ENCODE measurements at regions not wholly inside any gene's neighbourhood (a gene's known extent, or its start where the extent isn't known, plus 50 kb on each side); places are given as distances from the start of the nearest gene placed in this dataset.

- no peak for DNase-seq
These were observed 130.0 kb upstream of the MAOA start for GRCh38 chrX:43525901-43526610.

DNA sequence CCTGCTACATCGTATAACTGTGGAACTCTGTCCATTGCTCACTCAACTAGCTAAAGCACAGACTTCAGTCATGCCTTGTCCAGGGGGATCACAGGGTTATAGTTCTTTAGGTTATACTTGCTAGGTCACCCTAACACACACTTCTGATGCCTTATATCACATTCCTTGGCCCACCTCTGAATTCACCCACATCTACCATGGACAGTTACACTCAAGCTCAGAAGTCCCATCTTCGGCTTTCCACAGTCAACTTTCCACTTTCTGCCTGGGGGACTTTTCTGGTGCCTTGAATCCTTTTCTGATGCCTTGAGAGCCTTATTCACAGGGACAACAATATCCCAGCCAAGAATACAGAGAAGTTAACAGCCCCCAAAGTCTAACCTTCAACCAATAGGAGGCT lies 129.2 kb upstream of the MAOA start:
- no peak for DNase-seq

DNA sequence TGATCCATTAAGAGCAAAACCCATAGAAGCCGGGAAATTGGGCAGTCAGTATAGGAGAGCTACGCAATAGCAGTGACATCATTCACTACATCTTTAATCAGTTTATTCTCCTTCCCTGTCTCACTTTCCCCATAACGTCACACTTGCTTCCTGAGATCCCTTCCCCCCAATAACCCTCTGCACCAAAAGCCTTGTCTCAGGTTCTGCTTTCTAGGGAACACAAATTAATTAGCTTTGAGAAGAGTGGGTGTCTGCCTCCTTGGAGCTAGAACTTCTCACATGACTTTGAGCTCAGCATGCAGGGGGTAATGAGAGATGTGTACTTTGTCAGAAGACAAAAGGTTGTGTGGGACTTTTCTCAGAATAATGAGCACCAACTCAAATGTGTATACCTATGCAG lies 128.3 kb upstream of the MAOA start:
- no peak for DNase-seq

- no peak for DNase-seq
These were observed 125.3 kb upstream of the MAOA start for GRCh38 chrX:43530837-43531236.

- no peak for DNase-seq
These were observed 115.8 kb upstream of the MAOA start for GRCh38 chrX:43540318-43540717.

DNA sequence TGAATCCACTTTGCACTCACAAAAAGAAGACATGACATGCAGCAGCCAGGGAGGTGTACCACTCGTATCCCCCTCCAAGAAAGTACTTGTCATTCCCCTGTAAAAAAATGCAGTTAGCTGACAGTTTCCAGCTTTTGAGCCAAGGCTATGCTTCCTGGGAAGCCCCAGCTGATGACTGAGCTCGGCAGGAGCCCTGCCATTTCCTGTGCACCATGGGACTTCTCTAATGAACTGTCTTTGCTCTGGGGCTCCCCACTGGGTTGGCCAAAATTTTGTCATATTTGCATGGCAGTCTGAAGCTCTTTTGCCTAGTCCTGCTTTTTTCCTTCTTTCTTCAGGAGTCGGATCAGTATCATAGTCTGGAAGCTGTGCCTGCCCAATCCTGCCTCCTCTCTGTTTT lies 104.5 kb upstream of the MAOA start:
- no peak for DNase-seq

- no peak for DNase-seq
These were observed 103.9 kb upstream of the MAOA start for GRCh38 chrX:43552156-43552555.

- DNase-seq: no peak
These were observed 103.4 kb upstream of the MAOA start for GRCh38 chrX:43552703-43553102.

- DNase-seq: no peak
These were observed 102.8 kb upstream of the MAOA start for GRCh38 chrX:43553257-43553656.

- no peak for DNase-seq
These were observed 99.9 kb upstream of the MAOA start for GRCh38 chrX:43556207-43556606.

DNA sequence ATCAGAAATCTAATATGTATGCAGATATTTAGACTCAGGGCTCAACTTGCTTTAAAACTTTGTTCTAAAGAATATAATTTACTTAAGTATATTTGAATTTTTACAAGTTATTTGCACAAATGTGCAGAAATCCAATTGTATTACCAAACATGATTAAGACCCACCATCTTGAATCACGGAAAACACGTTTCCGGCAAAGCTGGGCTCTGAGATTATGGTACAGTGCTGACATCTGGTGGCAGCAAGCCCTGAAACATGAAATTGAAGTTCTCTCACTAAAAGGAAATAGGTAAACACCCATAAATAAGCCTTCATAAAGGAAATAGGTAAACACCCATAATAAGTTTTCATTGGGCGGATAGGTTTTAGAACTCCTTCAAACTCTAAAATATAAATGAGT lies 98.3 kb upstream of the MAOA start:
- DNase-seq: peak in 3 of 4 experiments; percentile 0 to 28 (median 17)

- peak in 1 of 4 experiments; percentile 2 for DNase-seq
These were observed 96.5 kb upstream of the MAOA start for GRCh38 chrX:43559644-43560043.

GRCh38 chrX:43560247-43560946 lies 95.7 kb upstream of the MAOA start:
- no peak for DNase-seq

DNA sequence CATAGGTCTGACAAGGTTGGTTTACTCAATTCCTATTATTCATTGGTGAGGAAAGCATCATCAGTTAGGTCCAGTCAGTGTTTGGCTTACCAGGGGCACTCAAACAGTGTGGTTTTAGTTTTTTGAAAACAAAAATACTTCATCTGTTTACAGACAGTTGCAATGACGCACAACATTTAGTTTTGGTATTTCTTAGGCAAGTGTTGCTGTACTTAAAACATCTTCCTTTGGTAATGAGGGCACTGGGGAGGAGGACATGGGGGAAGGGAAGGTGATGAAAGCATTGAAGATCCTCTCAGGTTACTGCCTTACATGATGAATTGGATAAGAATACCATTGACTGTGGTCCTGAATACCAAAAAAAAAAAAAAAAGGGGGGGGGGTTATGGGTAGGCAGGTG lies 93.7 kb upstream of the MAOA start:
- no peak for DNase-seq

- no peak for DNase-seq
These were observed 91.1 kb upstream of the MAOA start for GRCh38 chrX:43564953-43565352.

- no peak for DNase-seq
These were observed 89.9 kb upstream of the MAOA start for GRCh38 chrX:43566170-43566569.

DNA sequence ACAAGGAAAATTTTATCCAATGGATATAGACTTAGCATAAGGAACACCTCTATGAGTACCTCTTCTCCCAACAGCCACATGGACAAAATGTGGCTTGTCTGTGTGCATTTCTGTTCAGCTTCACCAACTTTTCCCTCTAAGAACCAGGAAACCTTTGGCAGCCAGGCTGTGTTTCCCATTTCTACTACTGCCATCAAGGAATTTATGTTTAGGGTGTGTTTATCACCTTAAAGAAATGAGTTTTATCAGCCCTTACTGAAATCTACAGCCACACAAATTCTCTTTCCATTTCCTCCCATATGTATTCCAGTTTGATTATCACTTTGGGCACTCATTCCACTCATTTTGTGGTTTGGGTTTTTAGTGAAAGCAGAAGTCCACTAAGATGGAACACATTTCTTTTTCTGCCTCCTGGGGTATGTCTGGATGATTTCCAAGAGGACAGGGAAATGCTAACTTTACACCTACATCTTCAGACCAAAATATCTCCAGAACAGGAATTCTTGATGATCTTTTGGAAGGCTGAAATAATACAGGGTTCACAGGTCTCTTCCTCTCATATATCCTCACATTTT lies 82.6 kb upstream of the MAOA start:
- DNase-seq: no peak

DNA sequence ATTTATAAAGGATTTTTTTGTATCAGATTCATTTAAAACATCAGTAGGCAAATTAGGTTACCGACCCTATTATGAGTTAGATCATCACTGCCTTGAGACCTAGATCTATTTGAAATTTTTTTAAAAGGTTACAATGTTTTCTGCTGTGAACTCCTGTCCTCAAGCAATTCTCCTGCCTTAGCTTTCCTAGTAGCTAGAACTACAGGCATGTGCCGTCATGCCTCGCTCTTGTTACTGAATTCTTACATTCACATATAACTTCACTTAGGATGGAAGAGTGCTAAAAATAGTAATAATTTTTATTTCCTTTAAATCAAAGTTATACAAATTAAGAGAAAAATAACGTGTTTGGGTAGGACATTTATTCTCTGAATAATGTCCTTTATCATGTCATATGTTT lies 75.5 kb upstream of the MAOA start:
- DNase-seq: no peak

DNA sequence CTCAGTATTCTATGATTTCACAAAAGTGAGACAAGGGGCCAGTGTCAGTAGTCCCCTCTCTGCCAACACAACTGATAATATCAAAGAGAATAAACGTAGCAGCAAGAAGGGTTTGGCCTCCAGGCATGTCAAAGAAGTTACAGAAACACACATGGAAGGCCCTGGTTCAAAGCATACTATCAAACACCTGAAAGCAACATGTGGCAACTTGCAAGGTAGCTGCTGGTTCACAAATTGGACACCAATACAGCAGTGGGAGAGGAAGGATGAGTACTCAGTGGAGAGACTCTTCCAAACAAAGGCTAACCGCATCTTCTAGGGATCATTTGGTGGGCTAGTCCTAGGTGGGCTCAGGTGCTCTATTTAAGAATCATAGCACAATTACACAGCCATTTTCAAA lies 74.9 kb upstream of the MAOA start:
- DNase-seq: no peak

GRCh38 chrX:43581888-43582539 lies 74.1 kb upstream of the MAOA start:
- DNase-seq: no peak

DNA sequence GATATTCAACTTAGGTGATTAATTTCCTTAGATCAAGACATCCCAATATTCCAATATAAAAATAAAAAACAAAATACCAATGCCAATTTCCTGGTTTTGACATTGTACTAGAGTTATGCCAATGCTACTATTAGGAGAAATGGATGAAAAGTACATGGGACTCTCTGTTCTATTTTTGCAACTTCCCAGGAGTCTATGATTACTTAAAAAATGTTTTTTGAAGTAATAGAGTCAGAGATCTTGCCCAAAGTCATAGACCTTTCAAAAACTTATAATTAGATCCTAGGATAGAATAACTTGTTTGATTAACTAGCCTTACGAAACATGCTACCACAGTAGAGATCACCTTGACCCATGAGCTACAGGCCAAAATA lies 73.6 kb upstream of the MAOA start:
- DNase-seq: no peak

DNA sequence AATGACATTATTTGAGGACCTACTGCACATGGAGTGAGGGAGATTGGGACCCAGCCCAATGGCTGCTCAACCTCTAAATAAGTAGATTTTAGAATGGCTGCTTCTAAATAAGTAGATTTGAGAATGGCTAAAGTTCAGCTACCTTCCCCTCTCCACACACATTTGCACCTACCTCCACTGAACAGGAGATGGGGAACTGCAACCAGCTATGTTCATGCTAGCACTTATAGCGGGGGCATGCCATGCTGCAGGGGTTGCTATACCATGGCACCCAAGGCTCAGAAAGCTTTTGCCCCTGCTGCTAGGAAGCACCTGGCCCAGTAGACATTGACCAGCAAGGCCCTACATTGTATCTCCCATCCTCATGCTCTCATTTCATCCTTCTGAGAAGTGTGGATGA lies 70.2 kb upstream of the MAOA start:
- DNase-seq: no peak

DNA sequence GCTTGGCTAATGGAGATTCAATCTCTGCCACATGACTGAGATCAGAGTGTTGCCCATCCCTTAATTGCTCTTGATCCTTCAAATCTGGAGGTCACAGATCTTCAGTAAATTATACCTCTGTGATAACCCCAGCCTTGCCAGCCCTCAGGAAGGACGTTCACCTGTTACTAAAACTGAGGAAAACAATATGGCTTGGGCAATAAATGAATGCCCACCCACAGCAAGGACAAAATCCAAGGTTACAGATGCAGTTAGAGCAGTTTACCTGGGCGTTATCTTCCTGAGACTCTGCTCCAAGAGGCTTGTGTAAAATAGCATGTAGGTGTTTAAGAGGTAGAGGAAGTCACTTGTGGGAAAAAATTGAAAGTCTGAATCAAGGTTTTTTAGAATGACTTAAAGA lies 69.3 kb upstream of the MAOA start:
- DNase-seq: no peak

DNA sequence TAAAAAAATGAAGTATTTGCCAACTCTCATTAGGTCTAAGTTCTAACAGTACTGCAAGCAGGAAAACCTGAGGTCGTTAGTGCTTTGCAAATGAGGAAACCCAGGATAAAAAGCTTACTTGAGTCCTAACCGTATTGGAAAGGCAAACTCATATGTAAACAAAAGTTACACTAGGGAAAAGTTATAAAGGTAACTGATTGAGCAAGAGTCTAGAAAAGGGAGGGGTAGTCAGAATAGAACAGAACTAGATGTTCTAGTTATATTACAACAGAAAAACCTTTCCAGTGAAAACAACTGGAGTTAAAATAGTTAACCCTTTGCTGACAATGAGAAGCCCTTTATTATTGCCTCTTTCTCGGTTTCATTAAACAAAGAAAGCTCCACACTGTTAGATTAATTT lies 66.4 kb upstream of the MAOA start:
- no peak for DNase-seq
